8988T (cell line): ENCODE measurements at regions not wholly inside any gene's neighbourhood (a gene's known extent, or its start where the extent isn't known, plus 50 kb on each side); places are given as distances from the start of the nearest gene placed in this dataset.
A peak's percentile ranks its signal among the peaks of the same experiment; 100 is the strongest.

Experiments
- DNase-seq: peaks from one replicate; pipeline ENCODE4 v3.0.0; 2011

GRCh38 chr1:239804266-239804665, 287.4 kb upstream of the FMN2 start:
- no peak for DNase-seq

- DNase-seq = no peak
These were observed 286.6 kb upstream of the FMN2 start for GRCh38 chr1:239805042-239805441.

GRCh38 chr1:239805851-239806772, 285.6 kb upstream of the FMN2 start:
- DNase-seq = no peak

GRCh38 chr1:239806897-239807296, 284.8 kb upstream of the FMN2 start:
- DNase-seq = no peak

GRCh38 chr1:239807361-239807760, 284.3 kb upstream of the FMN2 start:
- DNase-seq = no peak

- no peak for DNase-seq
These were observed 281.6 kb upstream of the FMN2 start for GRCh38 chr1:239810061-239810481.

GRCh38 chr1:239811211-239811885, 280.3 kb upstream of the FMN2 start:
- DNase-seq = no peak

GRCh38 chr1:239812580-239812979, 279.1 kb upstream of the FMN2 start:
- no peak for DNase-seq

- DNase-seq = peak; percentile 53
These were observed 277.3 kb upstream of the FMN2 start for GRCh38 chr1:239814306-239814881.

- no peak for DNase-seq
These were observed 276.6 kb upstream of the FMN2 start for GRCh38 chr1:239815074-239815473.

- DNase-seq = peak; percentile 18
These were observed 275.5 kb upstream of the FMN2 start for GRCh38 chr1:239816081-239816782.

- DNase-seq = no peak
These were observed 274.4 kb upstream of the FMN2 start for GRCh38 chr1:239817276-239817675.

- no peak for DNase-seq
These were observed 273.9 kb upstream of the FMN2 start for GRCh38 chr1:239817801-239818200.

- no peak for DNase-seq
These were observed 272.6 kb upstream of the FMN2 start for GRCh38 chr1:239819096-239819495.

- no peak for DNase-seq
These were observed 271.9 kb upstream of the FMN2 start for GRCh38 chr1:239819756-239820250.

- DNase-seq = no peak
These were observed 267.8 kb upstream of the FMN2 start for GRCh38 chr1:239823852-239824251.

GRCh38 chr1:239826211-239826610, 265.5 kb upstream of the FMN2 start:
- no peak for DNase-seq

GRCh38 chr1:239826736-239827135, 264.9 kb upstream of the FMN2 start:
- DNase-seq = no peak

- DNase-seq = no peak
These were observed 262.1 kb upstream of the FMN2 start for GRCh38 chr1:239829535-239829934.

GRCh38 chr1:239831577-239832355, 259.9 kb upstream of the FMN2 start:
- no peak for DNase-seq

- no peak for DNase-seq
These were observed 258.0 kb upstream of the FMN2 start for GRCh38 chr1:239833723-239834122.

GRCh38 chr1:239835946-239836440, 255.7 kb upstream of the FMN2 start:
- no peak for DNase-seq
